Neural progenitor cell (in vitro differentiated cells): ENCODE measurements at regions not wholly inside any gene's neighbourhood (a gene's known extent, or its start where the extent isn't known, plus 50 kb on each side); places are given as distances from the start of the nearest gene placed in this dataset.

Experiments used
- EZH2 ChIP-seq: fragments of 200-600 bp; sonication (generic); IDR thresholded peaks from 2 replicates; pipeline ENCODE4 v1.6.1; 2017; ENCODE audit warnings: antibody characterized with exemption, mild to moderate bottlenecking, moderate library complexity
- EZH2phosphoT487 ChIP-seq: fragments of 200-600 bp; sonication (generic); IDR thresholded peaks from 2 replicates; pipeline ENCODE4 v1.6.1; 2017; ENCODE audit warnings: antibody characterized with exemption
- TF ChIP-seq, protein P1 (sequence below): fragments of 200-600 bp; sonication (generic); IDR thresholded peaks from 2 replicates; pipeline ENCODE4 v1.5.1; 2017; ENCODE audit warnings: antibody characterized with exemption, mild to moderate bottlenecking

DNA sequence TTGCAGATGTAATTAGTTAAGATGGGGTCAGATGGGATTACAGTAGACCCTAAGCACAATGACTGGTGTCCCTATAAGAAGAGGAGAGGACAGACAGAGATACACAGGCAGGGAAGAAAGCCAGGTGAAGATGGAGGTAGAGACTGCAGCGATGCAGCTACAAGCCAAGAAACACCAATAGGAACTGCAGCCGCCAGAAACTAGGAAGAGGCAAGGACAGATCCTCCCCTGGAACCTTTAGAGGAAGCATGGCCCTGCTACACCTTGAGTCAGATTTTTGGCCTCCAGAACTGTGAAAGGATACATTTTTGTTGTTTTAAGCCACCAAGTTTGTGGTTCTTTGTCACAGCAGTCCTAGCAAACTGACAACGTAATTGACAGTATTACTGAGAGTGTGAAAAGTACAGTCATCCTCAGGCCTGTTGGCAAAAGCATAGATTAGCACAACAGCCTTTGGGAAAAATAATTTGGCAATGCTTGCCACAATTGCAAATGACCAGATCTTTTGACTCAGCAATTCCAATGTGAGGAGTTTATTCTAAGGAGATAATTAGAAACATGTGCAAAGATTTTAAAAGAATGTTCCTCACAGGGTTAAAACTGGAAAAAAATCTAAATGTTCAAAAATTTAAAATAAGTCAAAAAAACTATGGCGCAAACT is 82.6 kb upstream of the TJP1 start:
- TF ChIP-seq, protein P1, sequence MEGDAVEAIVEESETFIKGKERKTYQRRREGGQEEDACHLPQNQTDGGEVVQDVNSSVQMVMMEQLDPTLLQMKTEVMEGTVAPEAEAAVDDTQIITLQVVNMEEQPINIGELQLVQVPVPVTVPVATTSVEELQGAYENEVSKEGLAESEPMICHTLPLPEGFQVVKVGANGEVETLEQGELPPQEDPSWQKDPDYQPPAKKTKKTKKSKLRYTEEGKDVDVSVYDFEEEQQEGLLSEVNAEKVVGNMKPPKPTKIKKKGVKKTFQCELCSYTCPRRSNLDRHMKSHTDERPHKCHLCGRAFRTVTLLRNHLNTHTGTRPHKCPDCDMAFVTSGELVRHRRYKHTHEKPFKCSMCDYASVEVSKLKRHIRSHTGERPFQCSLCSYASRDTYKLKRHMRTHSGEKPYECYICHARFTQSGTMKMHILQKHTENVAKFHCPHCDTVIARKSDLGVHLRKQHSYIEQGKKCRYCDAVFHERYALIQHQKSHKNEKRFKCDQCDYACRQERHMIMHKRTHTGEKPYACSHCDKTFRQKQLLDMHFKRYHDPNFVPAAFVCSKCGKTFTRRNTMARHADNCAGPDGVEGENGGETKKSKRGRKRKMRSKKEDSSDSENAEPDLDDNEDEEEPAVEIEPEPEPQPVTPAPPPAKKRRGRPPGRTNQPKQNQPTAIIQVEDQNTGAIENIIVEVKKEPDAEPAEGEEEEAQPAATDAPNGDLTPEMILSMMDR = no peak
- TF ChIP-seq EZH2phosphoT487 = no peak
- no peak for TF ChIP-seq EZH2
